ENCODE measurements at regions not wholly inside any gene's neighbourhood (a gene's known extent, or its start where the extent isn't known, plus 50 kb on each side); places are given as distances from the start of the nearest gene placed in this dataset.

- no peaks in the 10 kb centered on the region for H3K4me1 ChIP-seq (ENCODE audit: control insufficient read depth in 5 of 5, insufficient read depth in 5 of 5, low read length in 5 of 5)
- H3K27me3 ChIP-seq (ENCODE audit: control insufficient read depth in 3 of 3, insufficient read depth in 3 of 3, low read length in 2 of 3) = peaks cover 2 to 36% (median 5%) of the 10 kb centered on the region in 3 donors
- H3K36me3 ChIP-seq (ENCODE audit: control insufficient read depth in 4 of 4, insufficient read depth in 4 of 4, low read length in 4 of 4) = no peaks in the 10 kb centered on the region
- no peak overlapping the region for H3K27ac ChIP-seq (ENCODE audit: low read depth in 1 of 2, low read length in 1 of 2)
- H3K9ac ChIP-seq (ENCODE audit: insufficient read depth in 1 of 2, low read length in 2 of 2) = no peak overlapping the region
- H3K9me3 ChIP-seq (ENCODE audit: control insufficient read depth in 4 of 4, insufficient read depth in 3 of 4, low read length in 3 of 4) = no peaks in the 10 kb centered on the region
- no peak for DNase-seq
- no peak overlapping the region for H3K4me3 ChIP-seq
- 45 to 56% methylated on average over 1 of the region's 1 CpG for whole genome bisulfite sequencing, 2 donors
- TF ChIP-seq CTCF (IDR thresholded peaks at IDR 0.05; ENCODE audit: control extremely low read depth, extremely low read depth) = no peak
- ATAC-seq (ENCODE audit: insufficient read depth, low FRiP score) = no peak
Observed at GRCh38 chrX:112359906-112360305, 277.3 kb upstream of the TRPC5 start.

- DNase-seq (no peak), ATAC-seq (ENCODE audit: insufficient read depth, low FRiP score) (no peak)
- Histone ChIP-seq H3K9me3 (ENCODE audit: control insufficient read depth in 4 of 4, insufficient read depth in 3 of 4, low read length in 3 of 4) (no peaks in the 10 kb centered on the region), H3K9ac (ENCODE audit: insufficient read depth in 1 of 2, low read length in 2 of 2) (no peak overlapping the region), H3K27me3 (ENCODE audit: control insufficient read depth in 3 of 3, insufficient read depth in 3 of 3, low read length in 2 of 3) (peaks cover 0 to 21% (median 2%) of the 10 kb centered on the region in 3 donors), H3K27ac (ENCODE audit: low read depth in 1 of 2, low read length in 1 of 2) (no peak overlapping the region), H3K4me1 (ENCODE audit: control insufficient read depth in 5 of 5, insufficient read depth in 5 of 5, low read length in 5 of 5) (no peaks in the 10 kb centered on the region), H3K36me3 (ENCODE audit: control insufficient read depth in 4 of 4, insufficient read depth in 4 of 4, low read length in 4 of 4) (no peaks in the 10 kb centered on the region), H3K4me3 (no peak overlapping the region)
- 46 to 79% methylated on average over 2 of the region's 2 CpGs for WGBS, 2 donors
- TF ChIP-seq CTCF (IDR thresholded peaks at IDR 0.05; ENCODE audit: control extremely low read depth, extremely low read depth) = no peak
Observed at GRCh38 chrX:112355931-112356330, 273.4 kb upstream of the TRPC5 start.

- no peaks in the 10 kb centered on the region for H3K4me1 ChIP-seq (ENCODE audit: control insufficient read depth in 5 of 5, insufficient read depth in 5 of 5, low read length in 5 of 5)
- no peak overlapping the region for H3K9ac ChIP-seq (ENCODE audit: insufficient read depth in 1 of 2, low read length in 2 of 2)
- H3K36me3 ChIP-seq (ENCODE audit: control insufficient read depth in 4 of 4, insufficient read depth in 4 of 4, low read length in 4 of 4) = no peaks in the 10 kb centered on the region
- H3K4me3 ChIP-seq = no peak overlapping the region
- no peak for TF ChIP-seq CTCF (IDR thresholded peaks at IDR 0.05; ENCODE audit: control extremely low read depth, extremely low read depth)
- DNase-seq = no peak
- peaks cover 0 to 25% (median 5%) of the 10 kb centered on the region in 3 donors for H3K27me3 ChIP-seq (ENCODE audit: control insufficient read depth in 3 of 3, insufficient read depth in 3 of 3, low read length in 2 of 3)
- ATAC-seq (ENCODE audit: insufficient read depth, low FRiP score) = no peak
- 52 to 87% methylated on average over 2 of the region's 2 CpGs for WGBS, 2 donors
- no peak overlapping the region for H3K27ac ChIP-seq (ENCODE audit: low read depth in 1 of 2, low read length in 1 of 2)
- H3K9me3 ChIP-seq (ENCODE audit: control insufficient read depth in 4 of 4, insufficient read depth in 3 of 4, low read length in 3 of 4) = peaks cover 0 to 2% (median 0%) of the 10 kb centered on the region in 4 donors
Observed at GRCh38 chrX:112341598-112341997, 259.0 kb upstream of the TRPC5 start.

- no peak overlapping the region for H3K27ac ChIP-seq (ENCODE audit: low read depth in 1 of 2, low read length in 1 of 2)
- 75 to 88% methylated on average over 1 of the region's 1 CpG for WGBS, 2 donors
- TF ChIP-seq CTCF (IDR thresholded peaks at IDR 0.05; ENCODE audit: control extremely low read depth, extremely low read depth) = no peak
Observed at GRCh38 chrX:112313201-112313600, 230.6 kb upstream of the TRPC5 start.

More at GRCh38 chrX:112313201-112313600, 230.6 kb upstream of the TRPC5 start:
- ATAC-seq (ENCODE audit: insufficient read depth, low FRiP score) (no peak), DNase-seq (no peak)
- H3K4me3 ChIP-seq = no peak overlapping the region
- H3K27me3 ChIP-seq (ENCODE audit: control insufficient read depth in 3 of 3, insufficient read depth in 3 of 3, low read length in 2 of 3) = peaks cover 0 to 40% (median 5%) of the 10 kb centered on the region in 3 donors
- H3K9me3 ChIP-seq (ENCODE audit: control insufficient read depth in 4 of 4, insufficient read depth in 3 of 4, low read length in 3 of 4) = no peaks in the 10 kb centered on the region
- H3K4me1 ChIP-seq (ENCODE audit: control insufficient read depth in 5 of 5, insufficient read depth in 5 of 5, low read length in 5 of 5) = no peaks in the 10 kb centered on the region
- H3K36me3 ChIP-seq (ENCODE audit: control insufficient read depth in 4 of 4, insufficient read depth in 4 of 4, low read length in 4 of 4) = no peaks in the 10 kb centered on the region
- no peak overlapping the region for H3K9ac ChIP-seq (ENCODE audit: insufficient read depth in 1 of 2, low read length in 2 of 2)
